ENCODE measurements at regions not wholly inside any gene's neighbourhood (a gene's known extent, or its start where the extent isn't known, plus 50 kb on each side); places are given as distances from the start of the nearest gene placed in this dataset.

- H3K4me3 ChIP-seq (ENCODE audit: low read depth, low read length) = no peak overlapping the region
- no peak for DNase-seq (ENCODE audit: low read depth, low spot score)
- no peaks in the 10 kb centered on the region for H3K9me3 ChIP-seq (ENCODE audit: control insufficient read depth, insufficient read depth, low read length)
- TF ChIP-seq, protein P1, sequence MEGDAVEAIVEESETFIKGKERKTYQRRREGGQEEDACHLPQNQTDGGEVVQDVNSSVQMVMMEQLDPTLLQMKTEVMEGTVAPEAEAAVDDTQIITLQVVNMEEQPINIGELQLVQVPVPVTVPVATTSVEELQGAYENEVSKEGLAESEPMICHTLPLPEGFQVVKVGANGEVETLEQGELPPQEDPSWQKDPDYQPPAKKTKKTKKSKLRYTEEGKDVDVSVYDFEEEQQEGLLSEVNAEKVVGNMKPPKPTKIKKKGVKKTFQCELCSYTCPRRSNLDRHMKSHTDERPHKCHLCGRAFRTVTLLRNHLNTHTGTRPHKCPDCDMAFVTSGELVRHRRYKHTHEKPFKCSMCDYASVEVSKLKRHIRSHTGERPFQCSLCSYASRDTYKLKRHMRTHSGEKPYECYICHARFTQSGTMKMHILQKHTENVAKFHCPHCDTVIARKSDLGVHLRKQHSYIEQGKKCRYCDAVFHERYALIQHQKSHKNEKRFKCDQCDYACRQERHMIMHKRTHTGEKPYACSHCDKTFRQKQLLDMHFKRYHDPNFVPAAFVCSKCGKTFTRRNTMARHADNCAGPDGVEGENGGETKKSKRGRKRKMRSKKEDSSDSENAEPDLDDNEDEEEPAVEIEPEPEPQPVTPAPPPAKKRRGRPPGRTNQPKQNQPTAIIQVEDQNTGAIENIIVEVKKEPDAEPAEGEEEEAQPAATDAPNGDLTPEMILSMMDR (IDR thresholded peaks at IDR 0.05; ENCODE audit: low read depth, low read length) = no peak
- ChIA-PET POLR2A (no interaction called here), CTCF (no interaction called here)
- H3K27ac ChIP-seq (ENCODE audit: low read depth, low read length) = no peak overlapping the region
- H3K27me3 ChIP-seq (ENCODE audit: control insufficient read depth, insufficient read depth, low read length) = no peaks in the 10 kb centered on the region
Measured at GRCh38 chr14:49408187-49408933, 177.8 kb downstream of the RPS29 start.

DNA sequence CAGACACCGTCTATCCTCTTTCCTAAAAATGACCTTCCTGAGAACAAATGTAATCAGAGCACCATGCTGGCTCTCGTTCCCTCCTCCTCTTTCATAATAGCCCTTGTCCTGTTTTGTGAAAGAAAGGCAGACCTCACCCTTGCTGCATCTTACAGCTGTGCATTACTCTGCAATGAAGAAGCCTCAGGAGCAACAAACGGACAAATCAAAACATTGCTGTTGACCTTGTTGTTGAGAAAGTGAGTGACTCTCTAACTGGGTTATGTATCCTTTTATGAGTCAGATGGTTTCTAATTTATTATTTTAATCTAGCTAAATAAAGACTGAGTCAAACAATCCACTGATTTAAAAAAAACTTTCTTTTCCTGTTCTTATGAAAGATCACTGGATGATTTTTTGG lies 180.9 kb downstream of the RPS29 start:
- no peaks in the 10 kb centered on the region for H3K27me3 ChIP-seq (ENCODE audit: control insufficient read depth, insufficient read depth, low read length)
- no peaks in the 10 kb centered on the region for H3K9me3 ChIP-seq (ENCODE audit: control insufficient read depth, insufficient read depth, low read length)
- no peak overlapping the region for H3K4me3 ChIP-seq (ENCODE audit: low read depth, low read length)
- CTCF ChIA-PET = no interaction called here
- H3K27ac ChIP-seq (ENCODE audit: low read depth, low read length) = no peak overlapping the region
- POLR2A ChIA-PET = no interaction called here
- TF ChIP-seq, protein P1 (IDR thresholded peaks at IDR 0.05; ENCODE audit: low read depth, low read length) = no peak
- peak; percentile 3 for DNase-seq (ENCODE audit: low read depth, low spot score)

- ChIA-PET CTCF (no interaction called here), POLR2A (no interaction called here)
- DNase-seq (ENCODE audit: low read depth, low spot score) = no peak
- Histone ChIP-seq H3K27me3 (ENCODE audit: control insufficient read depth, insufficient read depth, low read length) (no peaks in the 10 kb centered on the region), H3K9me3 (ENCODE audit: control insufficient read depth, insufficient read depth, low read length) (no peaks in the 10 kb centered on the region), H3K27ac (ENCODE audit: low read depth, low read length) (no peak overlapping the region), H3K4me3 (ENCODE audit: low read depth, low read length) (no peak overlapping the region)
- TF ChIP-seq, protein P1 (IDR thresholded peaks at IDR 0.05; ENCODE audit: low read depth, low read length) = no peak
Measured at GRCh38 chr14:49401373-49401772, 184.8 kb downstream of the RPS29 start.

DNA sequence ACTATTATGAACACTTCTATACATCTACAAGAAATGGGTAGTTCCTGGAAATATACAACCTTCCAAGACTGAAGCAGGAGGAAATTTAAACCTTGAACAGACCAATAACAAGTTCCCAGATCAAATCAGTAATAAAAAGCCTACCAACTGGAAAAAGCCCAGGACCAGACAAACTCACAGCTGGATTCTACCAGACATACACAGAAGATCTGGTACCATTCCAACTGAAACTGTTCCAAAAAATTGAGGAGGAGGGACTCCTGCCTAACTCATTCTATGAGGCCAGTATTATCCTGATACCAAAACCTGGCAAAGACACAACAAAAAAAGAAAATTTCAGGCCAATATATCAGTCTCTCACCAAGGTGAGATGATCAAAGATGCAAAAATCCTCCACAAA lies 189.4 kb downstream of the RPS29 start:
- CTCF ChIA-PET = no interaction called here

GRCh38 chr14:49381778-49382177 lies 204.4 kb downstream of the RPS29 start:
- Histone ChIP-seq H3K9me3 (ENCODE audit: control insufficient read depth, insufficient read depth, low read length) (no peaks in the 10 kb centered on the region), H3K27me3 (ENCODE audit: control insufficient read depth, insufficient read depth, low read length) (no peaks in the 10 kb centered on the region), H3K4me3 (ENCODE audit: low read depth, low read length) (no peak overlapping the region), H3K27ac (ENCODE audit: low read depth, low read length) (no peak overlapping the region)
- CTCF ChIA-PET = no interaction called here
- POLR2A ChIA-PET = no interaction called here
- no peak for DNase-seq (ENCODE audit: low read depth, low spot score)
- TF ChIP-seq, protein P1 (IDR thresholded peaks at IDR 0.05; ENCODE audit: low read depth, low read length) = no peak

More for the DNA sequence above, 189.4 kb downstream of the RPS29 start:
- Histone ChIP-seq H3K27ac (ENCODE audit: low read depth, low read length) (no peak overlapping the region), H3K27me3 (ENCODE audit: control insufficient read depth, insufficient read depth, low read length) (no peaks in the 10 kb centered on the region), H3K9me3 (ENCODE audit: control insufficient read depth, insufficient read depth, low read length) (no peaks in the 10 kb centered on the region), H3K4me3 (ENCODE audit: low read depth, low read length) (no peak overlapping the region)
- POLR2A ChIA-PET = no interaction called here
- no peak for DNase-seq (ENCODE audit: low read depth, low spot score)
- TF ChIP-seq, protein P1 (IDR thresholded peaks at IDR 0.05; ENCODE audit: low read depth, low read length) = no peak

Measured in AG04450 (cell line).